Ishikawa (cell line): ENCODE measurements at regions not wholly inside any gene's neighbourhood (a gene's known extent, or its start where the extent isn't known, plus 50 kb on each side); places are given as distances from the start of the nearest gene placed in this dataset.

Experiments
- CREB1 ChIP-seq: IDR thresholded peaks from 2 replicates; pipeline ENCODE4 v1.6.1; 2012; ENCODE audit warnings: low read depth
- EP300 ChIP-seq: IDR thresholded peaks from 2 replicates; pipeline ENCODE4 v1.6.1; 2012; ENCODE audit warnings: borderline replicate concordance
- FOXM1 ChIP-seq: IDR thresholded peaks from 2 replicates; pipeline ENCODE4 v1.6.1; 2012; ENCODE audit warnings: low read depth, borderline replicate concordance
- NFIC ChIP-seq: IDR thresholded peaks from 2 replicates; pipeline ENCODE4 v1.6.1; 2012
- TEAD4 ChIP-seq: IDR thresholded peaks from 2 replicates; pipeline ENCODE4 v1.6.1; 2012
- YY1 ChIP-seq: IDR thresholded peaks from 2 replicates; pipeline ENCODE4 v1.6.1; 2012; ENCODE audit warnings: low read depth
- TF ChIP-seq, protein P1 (sequence below): IDR thresholded peaks from 2 replicates; pipeline ENCODE4 v1.6.1; 2012

DNA sequence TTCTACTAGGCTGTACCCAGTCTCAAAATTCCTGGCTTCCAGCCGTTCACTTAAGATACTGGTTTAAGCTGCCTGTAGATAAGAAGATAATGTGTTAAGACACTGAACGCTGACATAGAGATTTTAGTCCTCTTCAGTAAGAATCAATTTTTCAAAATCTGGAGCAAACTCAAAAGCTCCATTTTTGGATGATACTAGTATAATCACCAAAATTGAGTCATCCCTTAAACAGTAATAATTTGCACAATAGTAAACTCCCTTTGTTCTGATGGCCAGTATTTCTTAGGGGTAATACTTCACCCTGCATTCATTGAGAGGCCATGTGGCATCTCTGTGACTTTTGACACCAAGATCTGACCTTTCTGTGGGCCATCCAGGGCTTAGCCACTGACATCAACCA, 299.8 kb upstream of the USP25 start:
- TF ChIP-seq FOXM1: no peak
- TF ChIP-seq NFIC: no peak
- TF ChIP-seq EP300: no peak
- no peak for TF ChIP-seq YY1
- TF ChIP-seq TEAD4: no peak
- TF ChIP-seq, protein P1, sequence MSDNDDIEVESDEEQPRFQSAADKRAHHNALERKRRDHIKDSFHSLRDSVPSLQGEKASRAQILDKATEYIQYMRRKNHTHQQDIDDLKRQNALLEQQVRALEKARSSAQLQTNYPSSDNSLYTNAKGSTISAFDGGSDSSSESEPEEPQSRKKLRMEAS: no peak
- no peak for TF ChIP-seq CREB1
